Upper lobe of left lung (tissue), 6 donors: ENCODE measurements at regions not wholly inside any gene's neighbourhood (a gene's known extent, or its start where the extent isn't known, plus 50 kb on each side); places are given as distances from the start of the nearest gene placed in this dataset.

Experiments
- ATAC-seq, 2 donors: fragments of 200-7000 bp; cut with Tn5 transposase; one replicate each; pipeline ENCODE4 v1.9.1; 2022; ENCODE audit warnings: mild to moderate bottlenecking in 2 of 2, moderate library complexity in 2 of 2; ENCODE audit not compliant: low FRiP score in 2 of 2
- DNase-seq, 2 donors: peaks; one replicate each; pipeline ENCODE4 v3.0.0-alpha.2; 2019 to 2020
- H3K27ac ChIP-seq, 4 donors: fragments of 200-600 bp; sonication (generic); one replicate each; pipeline ENCODE4 v1.5.1; 2016 to 2019
- H3K27me3 ChIP-seq, 4 donors: fragments of 200-600 bp; sonication (generic); one replicate each; pipeline ENCODE4 v1.5.1; 2017 to 2019
- H3K36me3 ChIP-seq, 4 donors: fragments of 200-600 bp; sonication (generic); one replicate each; pipeline ENCODE4 v1.5.1; 2016 to 2019
- H3K4me1 ChIP-seq, 4 donors: fragments of 200-600 bp; sonication (generic); one replicate each; pipeline ENCODE4 v1.5.1; 2018 to 2019
- H3K4me3 ChIP-seq, 4 donors: fragments of 200-600 bp; sonication (generic); one replicate each; pipeline ENCODE4 v1.5.1; 2017 to 2019; ENCODE audit warnings: mild to moderate bottlenecking in 2 of 4, moderate library complexity in 1 of 4
- H3K9me3 ChIP-seq, 4 donors: fragments of 200-600 bp; sonication (generic); one replicate each; pipeline ENCODE4 v1.5.1; 2018 to 2019
- CTCF ChIP-seq, 6 experiments: fragments of 450-650 bp in 4 of 6; fragments of 200-600 bp in 2 of 6; sonication (generic) in 2 of 6; IDR thresholded peaks; one replicate each; pipeline ENCODE4 v1.5.1; 2016 to 2019; ENCODE audit warnings: antibody characterized with exemption in 6 of 6
- EP300 ChIP-seq, 4 donors: sonication (generic); formaldehyde crosslinking; IDR thresholded peaks; one replicate each; pipeline ENCODE4 v1.5.1; 2017; ENCODE audit warnings: antibody characterized with exemption in 4 of 4, control low read depth in 2 of 4
- POLR2A ChIP-seq, 4 donors: fragments of 450-650 bp; IDR thresholded peaks; one replicate each; pipeline ENCODE4 v1.5.1; 2016 to 2017; ENCODE audit warnings: antibody characterized with exemption in 4 of 4, mild to moderate bottlenecking in 2 of 4
- POLR2AphosphoS5 ChIP-seq, 2 donors: sonication (generic); formaldehyde crosslinking; IDR thresholded peaks; one replicate each; pipeline ENCODE4 v1.5.1; 2017; ENCODE audit warnings: antibody characterized with exemption in 2 of 2
- WGBS, 2 donors: methylation state at CpG; one replicate each; pipeline ENCODE4 v1.1.5; 2017 to 2018; 5-methylcytosine and 5-hydroxymethylcytosine counted together
- donor health status: DM: no; HTN: no; CAD: no; lungs with moderate emphysema.
- donor health status: DM: no; HTN: yes; CAD: no; lungs with severe emphysema.

GRCh38 chr4:141957416-141957815 lies 321.0 kb downstream of the IL15 start:
- H3K4me1 ChIP-seq = no peaks in the 10 kb centered on the region
- no peak for TF ChIP-seq EP300 (IDR thresholded peaks at IDR 0.05)
- TF ChIP-seq POLR2A (IDR thresholded peaks at IDR 0.05) = no peak
- no peak for TF ChIP-seq CTCF (IDR thresholded peaks at IDR 0.05)
- TF ChIP-seq POLR2AphosphoS5 (IDR thresholded peaks at IDR 0.05) = no peak
- no peak for ATAC-seq

GRCh38 chr4:141962486-141962885 lies 326.1 kb downstream of the IL15 start:
- ATAC-seq = no peak
- 76 to 86% methylated on average over 1 of the region's 1 CpG for WGBS, 2 donors
- H3K9me3 ChIP-seq = no peaks in the 10 kb centered on the region
- H3K36me3 ChIP-seq = no peaks in the 10 kb centered on the region
- H3K27ac ChIP-seq = no peak overlapping the region
- no peak overlapping the region for H3K4me3 ChIP-seq
- DNase-seq = no peak
- TF ChIP-seq CTCF (IDR thresholded peaks at IDR 0.05) = no peak
- no peak for TF ChIP-seq EP300 (IDR thresholded peaks at IDR 0.05)
- no peak for TF ChIP-seq POLR2A (IDR thresholded peaks at IDR 0.05)
- no peak for TF ChIP-seq POLR2AphosphoS5 (IDR thresholded peaks at IDR 0.05)
- no peaks in the 10 kb centered on the region for H3K4me1 ChIP-seq
- no peaks in the 10 kb centered on the region for H3K27me3 ChIP-seq

More at GRCh38 chr4:141957416-141957815, 321.0 kb downstream of the IL15 start:
- Histone ChIP-seq H3K4me3 (no peak overlapping the region), H3K9me3 (no peaks in the 10 kb centered on the region), H3K27ac (no peak overlapping the region), H3K36me3 (no peaks in the 10 kb centered on the region), H3K27me3 (no peaks in the 10 kb centered on the region)
- WGBS, 2 donors = 79 to 93% methylated on average over 4 of the region's 4 CpGs
- DNase-seq = no peak

- H3K4me3 ChIP-seq = no peak overlapping the region
- no peak for TF ChIP-seq POLR2A (IDR thresholded peaks at IDR 0.05)
- ATAC-seq = no peak
- no peaks in the 10 kb centered on the region for H3K9me3 ChIP-seq
- H3K4me1 ChIP-seq = no peaks in the 10 kb centered on the region
- no peaks in the 10 kb centered on the region for H3K27me3 ChIP-seq
- no peak for DNase-seq
- WGBS, 2 donors = 63 to 65% methylated on average over 3 of the region's 3 CpGs
- no peak overlapping the region for H3K27ac ChIP-seq
- no peaks in the 10 kb centered on the region for H3K36me3 ChIP-seq
Observed at GRCh38 chr4:141971869-141972268, 335.5 kb downstream of the IL15 start.

DNA sequence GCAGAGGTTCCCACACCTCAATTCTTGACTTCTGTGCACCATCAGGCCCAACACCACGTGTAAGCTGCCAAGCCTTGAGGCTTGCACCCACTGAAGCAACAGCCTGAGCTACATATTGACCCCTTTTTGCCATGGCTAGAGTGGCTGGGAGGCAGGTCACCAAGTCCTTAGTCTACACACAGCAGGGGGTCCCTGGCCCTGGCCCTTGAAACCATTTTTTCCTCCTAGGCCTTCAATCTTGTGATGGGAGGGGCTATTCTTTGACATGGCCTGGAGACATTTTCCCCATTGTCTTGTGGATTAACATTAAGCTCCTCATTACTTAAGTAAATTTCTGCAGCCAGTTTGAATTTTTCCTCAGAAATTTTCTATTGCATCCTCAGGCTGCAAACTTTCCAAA lies 336.6 kb downstream of the IL15 start:
- no peak for TF ChIP-seq POLR2A (IDR thresholded peaks at IDR 0.05)
- TF ChIP-seq POLR2AphosphoS5 (IDR thresholded peaks at IDR 0.05) = no peak
- TF ChIP-seq EP300 (IDR thresholded peaks at IDR 0.05) = no peak
- no peak for TF ChIP-seq CTCF (IDR thresholded peaks at IDR 0.05)
- H3K4me3 ChIP-seq = no peak overlapping the region
- no peaks in the 10 kb centered on the region for H3K36me3 ChIP-seq
- WGBS, 2 donors = 43% methylated on average over 1 of the region's 1 CpG; no CpG with 5 or more reads in 1 of the 2 donors
- H3K27ac ChIP-seq = no peak overlapping the region
- no peak for ATAC-seq
- no peak for DNase-seq
- H3K27me3 ChIP-seq = no peaks in the 10 kb centered on the region
- no peaks in the 10 kb centered on the region for H3K4me1 ChIP-seq
- H3K9me3 ChIP-seq = no peaks in the 10 kb centered on the region
